Mucosa of stomach (tissue), 1 donor: ENCODE measurements at regions not wholly inside any gene's neighbourhood (a gene's known extent, or its start where the extent isn't known, plus 50 kb on each side); places are given as distances from the start of the nearest gene placed in this dataset.

Source experiments
- H3K27me3 ChIP-seq: one replicate; pipeline ENCODE4 v1.7.0; 2013; ENCODE audit warnings: mild to moderate bottlenecking, low read length; ENCODE audit not compliant: control insufficient read depth, insufficient read depth
- H3K36me3 ChIP-seq: one replicate; pipeline ENCODE4 v1.7.0; 2013; ENCODE audit warnings: low read length; ENCODE audit not compliant: control insufficient read depth, insufficient read depth
- H3K4me1 ChIP-seq: one replicate; pipeline ENCODE4 v1.7.0; 2013; ENCODE audit warnings: mild to moderate bottlenecking, low read length; ENCODE audit not compliant: control insufficient read depth, insufficient read depth
- H3K4me3 ChIP-seq: one replicate; pipeline ENCODE4 v1.7.0; 2013; ENCODE audit warnings: low read length
- H3K9ac ChIP-seq: one replicate; pipeline ENCODE4 v1.7.0; 2013; ENCODE audit warnings: mild to moderate bottlenecking, low read length, moderate library complexity
- H3K9me3 ChIP-seq: one replicate; pipeline ENCODE4 v1.7.0; 2013; ENCODE audit warnings: mild to moderate bottlenecking, low read length, moderate library complexity; ENCODE audit not compliant: control insufficient read depth
- donor health status: Pancreatic carcinoma.

GRCh38 chr13:34249546-34250039 is 431.6 kb downstream of the RFC3 start:
- Histone ChIP-seq H3K9me3 (no peaks in the 10 kb centered on the region), H3K36me3 (no peaks in the 10 kb centered on the region), H3K4me3 (no peak overlapping the region), H3K9ac (no peak overlapping the region), H3K4me1 (no peaks in the 10 kb centered on the region), H3K27me3 (no peaks in the 10 kb centered on the region)

GRCh38 chr13:34250151-34250670 is 432.3 kb downstream of the RFC3 start:
- Histone ChIP-seq H3K9me3 (no peaks in the 10 kb centered on the region), H3K9ac (no peak overlapping the region), H3K27me3 (no peaks in the 10 kb centered on the region), H3K36me3 (no peaks in the 10 kb centered on the region), H3K4me1 (no peaks in the 10 kb centered on the region), H3K4me3 (no peak overlapping the region)

GRCh38 chr13:34254366-34254765 is 436.4 kb downstream of the RFC3 start:
- Histone ChIP-seq H3K4me1 (no peaks in the 10 kb centered on the region), H3K9ac (no peak overlapping the region)

GRCh38 chr13:34255711-34256110 is 437.8 kb downstream of the RFC3 start:
- Histone ChIP-seq H3K9ac (no peak overlapping the region), H3K4me1 (no peaks in the 10 kb centered on the region), H3K36me3 (no peaks in the 10 kb centered on the region)

More at GRCh38 chr13:34254366-34254765, 436.4 kb downstream of the RFC3 start:
- Histone ChIP-seq H3K27me3 (no peaks in the 10 kb centered on the region), H3K36me3 (no peaks in the 10 kb centered on the region), H3K9me3 (no peaks in the 10 kb centered on the region), H3K4me3 (no peak overlapping the region)

GRCh38 chr13:34256236-34256635 is 438.3 kb downstream of the RFC3 start:
- H3K4me1 ChIP-seq = no peaks in the 10 kb centered on the region
- H3K9me3 ChIP-seq = no peaks in the 10 kb centered on the region
- H3K27me3 ChIP-seq = no peaks in the 10 kb centered on the region
- H3K9ac ChIP-seq = no peak overlapping the region
- H3K4me3 ChIP-seq = no peak overlapping the region
- H3K36me3 ChIP-seq = no peaks in the 10 kb centered on the region

More at GRCh38 chr13:34255711-34256110, 437.8 kb downstream of the RFC3 start:
- Histone ChIP-seq H3K27me3 (no peaks in the 10 kb centered on the region), H3K9me3 (no peaks in the 10 kb centered on the region), H3K4me3 (no peak overlapping the region)

- H3K4me3 ChIP-seq = no peak overlapping the region
- no peaks in the 10 kb centered on the region for H3K36me3 ChIP-seq
These were observed 440.0 kb downstream of the RFC3 start for GRCh38 chr13:34257966-34258365.

GRCh38 chr13:34258646-34259386 is 440.9 kb downstream of the RFC3 start:
- Histone ChIP-seq H3K4me1 (no peaks in the 10 kb centered on the region), H3K4me3 (no peak overlapping the region), H3K9me3 (no peaks in the 10 kb centered on the region), H3K9ac (no peak overlapping the region), H3K27me3 (no peaks in the 10 kb centered on the region), H3K36me3 (no peaks in the 10 kb centered on the region)

More at GRCh38 chr13:34257966-34258365, 440.0 kb downstream of the RFC3 start:
- H3K27me3 ChIP-seq = no peaks in the 10 kb centered on the region
- no peak overlapping the region for H3K9ac ChIP-seq
- H3K9me3 ChIP-seq = no peaks in the 10 kb centered on the region
- no peaks in the 10 kb centered on the region for H3K4me1 ChIP-seq

- H3K9ac ChIP-seq = no peak overlapping the region
- no peak overlapping the region for H3K4me3 ChIP-seq
- H3K4me1 ChIP-seq = no peaks in the 10 kb centered on the region
- H3K27me3 ChIP-seq = no peaks in the 10 kb centered on the region
- H3K36me3 ChIP-seq = no peaks in the 10 kb centered on the region
- H3K9me3 ChIP-seq = no peaks in the 10 kb centered on the region
These were observed 445.7 kb downstream of the RFC3 start for GRCh38 chr13:34263681-34264080.

GRCh38 chr13:34265046-34265679 is 447.2 kb downstream of the RFC3 start:
- Histone ChIP-seq H3K9ac (no peak overlapping the region), H3K9me3 (no peaks in the 10 kb centered on the region), H3K4me3 (no peak overlapping the region), H3K4me1 (no peaks in the 10 kb centered on the region), H3K27me3 (no peaks in the 10 kb centered on the region), H3K36me3 (no peaks in the 10 kb centered on the region)

GRCh38 chr13:34276764-34277163 is 458.8 kb downstream of the RFC3 start:
- Histone ChIP-seq H3K9me3 (no peaks in the 10 kb centered on the region), H3K4me3 (no peak overlapping the region), H3K4me1 (no peaks in the 10 kb centered on the region), H3K36me3 (no peaks in the 10 kb centered on the region), H3K9ac (no peak overlapping the region), H3K27me3 (no peaks in the 10 kb centered on the region)

- Histone ChIP-seq H3K27me3 (no peaks in the 10 kb centered on the region), H3K9ac (no peak overlapping the region), H3K9me3 (no peaks in the 10 kb centered on the region), H3K36me3 (no peaks in the 10 kb centered on the region), H3K4me3 (no peak overlapping the region), H3K4me1 (no peaks in the 10 kb centered on the region)
These were observed 460.0 kb downstream of the RFC3 start for GRCh38 chr13:34277936-34278335.

- no peak overlapping the region for H3K4me3 ChIP-seq
- H3K27me3 ChIP-seq = no peaks in the 10 kb centered on the region
- H3K9ac ChIP-seq = no peak overlapping the region
- no peaks in the 10 kb centered on the region for H3K36me3 ChIP-seq
- H3K4me1 ChIP-seq = no peaks in the 10 kb centered on the region
- H3K9me3 ChIP-seq = no peaks in the 10 kb centered on the region
These were observed 460.8 kb downstream of the RFC3 start for GRCh38 chr13:34278780-34279179.
